CD14-positive monocyte (primary cell): ENCODE measurements at regions not wholly inside any gene's neighbourhood (a gene's known extent, or its start where the extent isn't known, plus 50 kb on each side); places are given as distances from the start of the nearest gene placed in this dataset.

Experiments used
- DNase-seq, 3 donors: peaks; one replicate each; pipeline ENCODE4 v3.0.0-alpha.2; 2011 to 2022
- H2AFZ ChIP-seq: 2 replicates; pipeline ENCODE4 v1.6.0; 2012; ENCODE audit warnings: mild to moderate bottlenecking, low read depth, low read length, inconsistent platforms; ENCODE audit not compliant: insufficient read depth, poor library complexity, severe bottlenecking
- H3K27ac ChIP-seq, 2 donors: 1 replicate in 1 of 2; 2 replicates in 1 of 2; pipeline ENCODE4 v1.5.1; 2012 to 2013; ENCODE audit warnings: low read length in 2 of 2, control low read depth in 1 of 2, inconsistent platforms in 1 of 2, low read depth in 1 of 2, mild to moderate bottlenecking in 1 of 2
- H3K27me3 ChIP-seq, 2 donors: one replicate each; pipeline versions ENCODE4 v1.6.0 to v1.6.1; 2011 to 2013; ENCODE audit warnings: low read length in 2 of 2; ENCODE audit not compliant: control insufficient read depth in 2 of 2, insufficient read depth in 2 of 2
- H3K36me3 ChIP-seq, 2 donors: replicated peaks in 1 of 2; 1 replicate in 1 of 2; 2 replicates in 1 of 2; pipeline versions ENCODE4 v1.5.1 to v1.6.1; 2012 to 2013; ENCODE audit warnings: low read length in 2 of 2, control low read depth in 1 of 2, inconsistent platforms in 1 of 2, mild to moderate bottlenecking in 1 of 2; ENCODE audit not compliant: insufficient read depth in 2 of 2, control insufficient read depth in 1 of 2
- H3K4me1 ChIP-seq, 2 donors: 1 replicate in 1 of 2; 2 replicates in 1 of 2; pipeline versions ENCODE4 v1.5.1 to v1.6.1; 2012 to 2013; ENCODE audit warnings: low read length in 2 of 2, control low read depth in 1 of 2, inconsistent platforms in 1 of 2, mild to moderate bottlenecking in 1 of 2, moderate library complexity in 1 of 2; ENCODE audit not compliant: insufficient read depth in 2 of 2, control insufficient read depth in 1 of 2
- H3K4me2 ChIP-seq: replicated peaks from 2 replicates; pipeline ENCODE3; 2012; ENCODE audit warnings: low read length, moderate library complexity, mild to moderate bottlenecking; ENCODE audit not compliant: poor library complexity, severe bottlenecking; ENCODE audit errors: extremely low read depth
- H3K4me3 ChIP-seq, 3 experiments: fragments of 200-600 bp in 1 of 3; sonication (generic) in 1 of 3; replicated peaks in 1 of 3; 1 replicate in 2 of 3; 2 replicates in 1 of 3; pipeline ENCODE4 v1.5.1; 2011 to 2013; ENCODE audit warnings: low read length in 3 of 3, mild to moderate bottlenecking in 3 of 3, control low read depth in 2 of 3, low read depth in 2 of 3, inconsistent platforms in 1 of 3, moderate library complexity in 1 of 3
- H3K79me2 ChIP-seq: 2 replicates; pipeline ENCODE4 v1.6.0; 2012; ENCODE audit warnings: mild to moderate bottlenecking, control low read depth, inconsistent platforms, low read length, moderate library complexity; ENCODE audit not compliant: insufficient read depth
- H3K9ac ChIP-seq: 2 replicates; pipeline ENCODE4 v1.6.0; 2017; ENCODE audit warnings: low read length, mild to moderate bottlenecking; ENCODE audit not compliant: insufficient read depth, poor library complexity, severe bottlenecking
- H3K9me3 ChIP-seq, 2 donors: replicated peaks in 1 of 2; 1 replicate in 1 of 2; 2 replicates in 1 of 2; pipeline versions ENCODE4 v1.5.1 to v1.6.1; 2012 to 2013; ENCODE audit warnings: low read length in 2 of 2, control low read depth in 1 of 2; ENCODE audit not compliant: control insufficient read depth in 1 of 2, insufficient read depth in 1 of 2
- H4K20me1 ChIP-seq: 2 replicates; pipeline ENCODE4 v1.6.0; 2012; ENCODE audit warnings: mild to moderate bottlenecking, low read length, control low read depth, moderate library complexity; ENCODE audit not compliant: insufficient read depth
- H3K27ac Mint-ChIP-seq, 7 donors: one replicate each; pipeline ENCODE4 v1.8.0; 2020; ENCODE audit warnings: mild to moderate bottlenecking in 7 of 7, mixed read lengths in 7 of 7, moderate library complexity in 6 of 7, inconsistent platforms in 2 of 7
- H3K27me3 Mint-ChIP-seq, 3 donors: one replicate each; pipeline ENCODE4 v1.8.0; 2021 to 2022; ENCODE audit warnings: low read depth in 3 of 3, mild to moderate bottlenecking in 3 of 3, mixed read lengths in 3 of 3, moderate library complexity in 3 of 3, inconsistent platforms in 1 of 3
- H3K36me3 Mint-ChIP-seq, 2 donors: one replicate each; pipeline ENCODE4 v1.8.0; 2020; ENCODE audit warnings: mixed read lengths in 2 of 2, inconsistent platforms in 1 of 2, mild to moderate bottlenecking in 1 of 2
- H3K4me1 Mint-ChIP-seq: one replicate; pipeline ENCODE4 v1.8.0; 2020; ENCODE audit warnings: mild to moderate bottlenecking, mixed read lengths
- H3K4me3 Mint-ChIP-seq, 2 donors: one replicate each; pipeline ENCODE4 v1.8.0; 2020; ENCODE audit warnings: mild to moderate bottlenecking in 2 of 2, mixed read lengths in 2 of 2, moderate library complexity in 1 of 2
- H3K9me3 Mint-ChIP-seq, 7 donors: one replicate each; pipeline ENCODE4 v1.8.0; 2020 to 2022; ENCODE audit warnings: mixed read lengths in 7 of 7, mild to moderate bottlenecking in 6 of 7, moderate library complexity in 6 of 7, inconsistent platforms in 2 of 7
- CTCF ChIP-seq: fragments of 200-600 bp; IDR thresholded peaks from one replicate; pipeline ENCODE4 v1.8.0; 2022; ENCODE audit warnings: antibody characterized with exemption, mild to moderate bottlenecking
- WGBS: methylation state at CpG from one replicate; pipeline ENCODE4 v1.1.5; 2013; ENCODE audit warnings: missing lambda C conversion rate; ENCODE audit not compliant: insufficient coverage; 5-methylcytosine and 5-hydroxymethylcytosine counted together
- intact Hi-C, 2 donors: fragments of 100-400 bp; cut with micrococcal nuclease; formaldehyde crosslinking; loops; one replicate each; pipeline versions ENCODE4 v1.15.0 to v1.15.1; 2023

- Mint-ChIP-seq H3K27ac (no peak overlapping the region), H3K4me3 (no peak overlapping the region), H3K36me3 (no peaks in the 10 kb centered on the region), H3K4me1 (no peaks in the 10 kb centered on the region), H3K27me3 (peaks cover 0 to 6% (median 2%) of the 10 kb centered on the region in 3 donors), H3K9me3 (peaks cover 0 to 3% (median 0%) of the 10 kb centered on the region in 7 donors)
- Histone ChIP-seq H3K27me3 (no peaks in the 10 kb centered on the region), H2AFZ (no peak overlapping the region), H3K27ac (no peak overlapping the region), H3K4me1 (no peaks in the 10 kb centered on the region), H3K36me3 (no peaks in the 10 kb centered on the region), H3K79me2 (no peaks in the 10 kb centered on the region), H3K9ac (no peak overlapping the region), H3K4me3 (no peak overlapping the region), H3K4me2 (no peak overlapping the region), H3K9me3 (no peaks in the 10 kb centered on the region), H4K20me1 (no peaks in the 10 kb centered on the region)
- no peak for TF ChIP-seq CTCF
- intact Hi-C loops, result no loop called here
- 64% methylated on average over 2 of the region's 3 CpGs for whole genome bisulfite sequencing
- no peak for DNase-seq
These were observed 69.6 kb upstream of the KCNK12 start for GRCh38 chr2:47640356-47640755.

- H3K9me3 ChIP-seq, result no peaks in the 10 kb centered on the region
- TF ChIP-seq CTCF, result no peak
- H3K27ac ChIP-seq, result no peak overlapping the region
- H3K4me1 ChIP-seq, result no peaks in the 10 kb centered on the region
- no peaks in the 10 kb centered on the region for H3K79me2 ChIP-seq
- no peaks in the 10 kb centered on the region for H3K27me3 ChIP-seq
- Mint-ChIP-seq H3K9me3 (peaks cover 0 to 3% (median 0%) of the 10 kb centered on the region in 7 donors), H3K27ac (no peak overlapping the region), H3K4me3 (no peak overlapping the region), H3K36me3 (no peaks in the 10 kb centered on the region), H3K4me1 (peaks cover 3% of the 10 kb centered on the region), H3K27me3 (peaks cover under 1 to 11% (median 2%) of the 10 kb centered on the region in 3 donors)
- no peak overlapping the region for H3K9ac ChIP-seq
- H2AFZ ChIP-seq, result no peak overlapping the region
- H3K36me3 ChIP-seq, result no peaks in the 10 kb centered on the region
- no peak overlapping the region for H3K4me2 ChIP-seq
- H3K4me3 ChIP-seq, result no peak overlapping the region
- intact Hi-C loops, result no loop called here
- 83% methylated on average over 1 of the region's 4 CpGs for WGBS
- DNase-seq, result no peak
- no peaks in the 10 kb centered on the region for H4K20me1 ChIP-seq
These were observed 68.7 kb upstream of the KCNK12 start for GRCh38 chr2:47639467-47639866.
